C4-2B (cell line): ENCODE measurements at regions not wholly inside any gene's neighbourhood (a gene's known extent, or its start where the extent isn't known, plus 50 kb on each side); places are given as distances from the start of the nearest gene placed in this dataset.

Experiments used
- CTCF ChIP-seq: fragments of 450-650 bp; conservative IDR thresholded peaks from 2 replicates; pipeline ENCODE4 v1.5.1; 2017; ENCODE audit warnings: mild to moderate bottlenecking
- ZFX ChIP-seq: fragments of 450-650 bp; IDR thresholded peaks from 2 replicates; pipeline ENCODE4 v1.6.1; 2017

GRCh38 chr15:46858150-46858549, 859.2 kb upstream of the SEMA6D start:
- TF ChIP-seq CTCF (no peak), ZFX (no peak)
